Panc1 (cell line): ENCODE measurements at regions not wholly inside any gene's neighbourhood (a gene's known extent, or its start where the extent isn't known, plus 50 kb on each side); places are given as distances from the start of the nearest gene placed in this dataset.

Experiments
- ATAC-seq: fragments of 200-7000 bp; cut with Tn5 transposase; 2 replicates; pipeline ENCODE4 v1.9.1; 2020; ENCODE audit warnings: mild to moderate bottlenecking, moderate library complexity
- BruUV-seq: library from RNA; stranded (reverse); fragments of 400-500 nt; replicated peaks from 2 replicates; lab custom pipeline; 2021; lab: Mats Ljungman, UMichigan
- CTCF ChIA-PET: fragments of 300-600 bp; sonication (Branson Sonifier 250); formaldehyde crosslinking; loops from one replicate; lab custom pipeline; 2022; ENCODE audit warnings: antibody characterized with exemption; lab: Charles Lee
- POLR2A ChIA-PET: fragments of 300-600 bp; sonication (Branson Sonifier 250); formaldehyde crosslinking; loops from one replicate; lab custom pipeline; 2022; ENCODE audit warnings: antibody characterized with exemption; lab: Charles Lee
- DNase-seq: peaks from one replicate; pipeline ENCODE4 v3.0.0-alpha.2; 2010; ENCODE audit warnings: low read depth, low spot score
- H3K27ac ChIP-seq: 2 replicates; pipeline ENCODE4 v1.5.1; 2011; ENCODE audit warnings: mild to moderate bottlenecking, low read length, inconsistent platforms
- H3K27me3 ChIP-seq: fragments of 200-500 bp; sonication (Bioruptor generic); 2 replicates; pipeline ENCODE4 v1.6.0; 2014; ENCODE audit warnings: low read length, inconsistent platforms; ENCODE audit not compliant: control insufficient read depth, insufficient read depth
- H3K36me3 ChIP-seq: fragments of 200-500 bp; sonication (Bioruptor generic); 2 replicates; pipeline ENCODE4 v1.5.1; 2014; ENCODE audit warnings: inconsistent platforms, mild to moderate bottlenecking, low read length, moderate library complexity; ENCODE audit not compliant: control insufficient read depth, insufficient read depth
- H3K4me1 ChIP-seq: 2 replicates; pipeline ENCODE4 v1.5.1; 2011; ENCODE audit warnings: inconsistent platforms, mild to moderate bottlenecking, low read length, moderate library complexity; ENCODE audit not compliant: control insufficient read depth, insufficient read depth
- H3K4me3 ChIP-seq, 2 experiments: 2 replicates each; pipeline ENCODE4 v1.5.1; 2011 to 2012; ENCODE audit warnings: low read depth in 2 of 2, low read length in 2 of 2, mild to moderate bottlenecking in 2 of 2, inconsistent platforms in 1 of 2, moderate library complexity in 1 of 2
- H3K9me3 ChIP-seq: fragments of 200-500 bp; sonication (Bioruptor generic); 2 replicates; pipeline ENCODE4 v1.5.1; 2014; ENCODE audit warnings: low read depth, mild to moderate bottlenecking, inconsistent platforms, low read length, moderate library complexity; ENCODE audit not compliant: control insufficient read depth, insufficient read depth
- POLR2AphosphoS5 ChIP-seq: IDR thresholded peaks from 2 replicates; pipeline ENCODE4 v1.6.1; 2012; ENCODE audit warnings: mild to moderate bottlenecking, low read depth, low read length, moderate library complexity
- SIN3A ChIP-seq: IDR thresholded peaks from 2 replicates; pipeline ENCODE4 v1.6.1; 2012; ENCODE audit warnings: low read depth, mild to moderate bottlenecking, low read length, moderate library complexity, borderline replicate concordance; ENCODE audit not compliant: insufficient read depth
- TCF7L2 ChIP-seq: IDR thresholded peaks from 2 replicates; pipeline ENCODE4 v1.6.1; 2011; ENCODE audit warnings: mild to moderate bottlenecking, low read depth, low read length, inconsistent platforms
- in situ Hi-C: cut with HindIII; loops from 2 replicates; pipeline ENCODE4 v1.10.0; 2016; ENCODE audit warnings: low sequenced_read_pairs, low pct_unique_long_range_greater_than_20kb
- intact Hi-C: fragments of 100-400 bp; cut with micrococcal nuclease; formaldehyde crosslinking; loops from one replicate; pipeline ENCODE4 v1.10.0; 2022; ENCODE audit not compliant: unreplicated experiment
- TF ChIP-seq, protein P1 (sequence below): fragments of 450-650 bp; IDR thresholded peaks from 2 replicates; pipeline ENCODE4 v1.5.1; 2017; ENCODE audit warnings: mild to moderate bottlenecking
- TF ChIP-seq, protein P2 (sequence below), 2 experiments: IDR thresholded peaks; 2 replicates each; pipeline ENCODE4 v1.6.1; 2011 to 2012; ENCODE audit warnings: low read depth in 2 of 2, control low read depth in 1 of 2, low read length in 1 of 2, mild to moderate bottlenecking in 1 of 2, moderate library complexity in 1 of 2; ENCODE audit not compliant: insufficient read depth in 1 of 2

DNA sequence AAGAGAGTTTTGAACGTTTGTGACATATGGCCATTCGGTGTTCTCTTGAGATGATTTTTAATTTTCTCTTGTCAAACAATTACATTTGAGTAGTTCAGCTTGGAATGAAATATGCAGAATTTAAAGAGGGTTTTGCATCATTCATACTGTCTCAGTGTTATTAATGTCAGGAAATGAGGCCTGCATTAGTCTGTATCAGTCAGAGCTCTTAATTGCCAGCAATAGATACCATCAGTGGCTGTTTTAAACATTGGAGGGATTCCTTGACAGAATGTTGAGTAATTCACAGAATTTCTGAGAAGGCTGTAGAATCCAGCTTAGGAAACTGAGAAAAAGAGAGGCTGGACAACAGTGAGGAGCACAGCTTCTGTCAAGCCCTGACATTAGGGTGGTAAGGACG is 722.0 kb downstream of the NR2F2 start:
- Histone ChIP-seq H3K9me3 (no peaks in the 10 kb centered on the region), H3K27me3 (no peaks in the 10 kb centered on the region), H3K36me3 (no peaks in the 10 kb centered on the region), H3K4me3 (no peak overlapping the region), H3K4me1 (no peaks in the 10 kb centered on the region), H3K27ac (no peak overlapping the region)
- DNase-seq (no peak), ATAC-seq (no peak)
- intact Hi-C loops (no loop called here), in situ Hi-C loops (no loop called here)
- BruUV-seq: no TSS peak
- TF ChIP-seq POLR2AphosphoS5: no peak
- TF ChIP-seq TCF7L2: no peak
- no peak for TF ChIP-seq SIN3A
- TF ChIP-seq, protein P1, sequence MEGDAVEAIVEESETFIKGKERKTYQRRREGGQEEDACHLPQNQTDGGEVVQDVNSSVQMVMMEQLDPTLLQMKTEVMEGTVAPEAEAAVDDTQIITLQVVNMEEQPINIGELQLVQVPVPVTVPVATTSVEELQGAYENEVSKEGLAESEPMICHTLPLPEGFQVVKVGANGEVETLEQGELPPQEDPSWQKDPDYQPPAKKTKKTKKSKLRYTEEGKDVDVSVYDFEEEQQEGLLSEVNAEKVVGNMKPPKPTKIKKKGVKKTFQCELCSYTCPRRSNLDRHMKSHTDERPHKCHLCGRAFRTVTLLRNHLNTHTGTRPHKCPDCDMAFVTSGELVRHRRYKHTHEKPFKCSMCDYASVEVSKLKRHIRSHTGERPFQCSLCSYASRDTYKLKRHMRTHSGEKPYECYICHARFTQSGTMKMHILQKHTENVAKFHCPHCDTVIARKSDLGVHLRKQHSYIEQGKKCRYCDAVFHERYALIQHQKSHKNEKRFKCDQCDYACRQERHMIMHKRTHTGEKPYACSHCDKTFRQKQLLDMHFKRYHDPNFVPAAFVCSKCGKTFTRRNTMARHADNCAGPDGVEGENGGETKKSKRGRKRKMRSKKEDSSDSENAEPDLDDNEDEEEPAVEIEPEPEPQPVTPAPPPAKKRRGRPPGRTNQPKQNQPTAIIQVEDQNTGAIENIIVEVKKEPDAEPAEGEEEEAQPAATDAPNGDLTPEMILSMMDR: no peak
- TF ChIP-seq, protein P2, sequence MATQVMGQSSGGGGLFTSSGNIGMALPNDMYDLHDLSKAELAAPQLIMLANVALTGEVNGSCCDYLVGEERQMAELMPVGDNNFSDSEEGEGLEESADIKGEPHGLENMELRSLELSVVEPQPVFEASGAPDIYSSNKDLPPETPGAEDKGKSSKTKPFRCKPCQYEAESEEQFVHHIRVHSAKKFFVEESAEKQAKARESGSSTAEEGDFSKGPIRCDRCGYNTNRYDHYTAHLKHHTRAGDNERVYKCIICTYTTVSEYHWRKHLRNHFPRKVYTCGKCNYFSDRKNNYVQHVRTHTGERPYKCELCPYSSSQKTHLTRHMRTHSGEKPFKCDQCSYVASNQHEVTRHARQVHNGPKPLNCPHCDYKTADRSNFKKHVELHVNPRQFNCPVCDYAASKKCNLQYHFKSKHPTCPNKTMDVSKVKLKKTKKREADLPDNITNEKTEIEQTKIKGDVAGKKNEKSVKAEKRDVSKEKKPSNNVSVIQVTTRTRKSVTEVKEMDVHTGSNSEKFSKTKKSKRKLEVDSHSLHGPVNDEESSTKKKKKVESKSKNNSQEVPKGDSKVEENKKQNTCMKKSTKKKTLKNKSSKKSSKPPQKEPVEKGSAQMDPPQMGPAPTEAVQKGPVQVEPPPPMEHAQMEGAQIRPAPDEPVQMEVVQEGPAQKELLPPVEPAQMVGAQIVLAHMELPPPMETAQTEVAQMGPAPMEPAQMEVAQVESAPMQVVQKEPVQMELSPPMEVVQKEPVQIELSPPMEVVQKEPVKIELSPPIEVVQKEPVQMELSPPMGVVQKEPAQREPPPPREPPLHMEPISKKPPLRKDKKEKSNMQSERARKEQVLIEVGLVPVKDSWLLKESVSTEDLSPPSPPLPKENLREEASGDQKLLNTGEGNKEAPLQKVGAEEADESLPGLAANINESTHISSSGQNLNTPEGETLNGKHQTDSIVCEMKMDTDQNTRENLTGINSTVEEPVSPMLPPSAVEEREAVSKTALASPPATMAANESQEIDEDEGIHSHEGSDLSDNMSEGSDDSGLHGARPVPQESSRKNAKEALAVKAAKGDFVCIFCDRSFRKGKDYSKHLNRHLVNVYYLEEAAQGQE (IDR thresholded peaks at IDR 0.05; ENCODE audit: insufficient read depth in 1 of 2, low read depth in 2 of 2, low read length in 1 of 2): no peak
- POLR2A ChIA-PET: no interaction called here
- CTCF ChIA-PET: no interaction called here

DNA sequence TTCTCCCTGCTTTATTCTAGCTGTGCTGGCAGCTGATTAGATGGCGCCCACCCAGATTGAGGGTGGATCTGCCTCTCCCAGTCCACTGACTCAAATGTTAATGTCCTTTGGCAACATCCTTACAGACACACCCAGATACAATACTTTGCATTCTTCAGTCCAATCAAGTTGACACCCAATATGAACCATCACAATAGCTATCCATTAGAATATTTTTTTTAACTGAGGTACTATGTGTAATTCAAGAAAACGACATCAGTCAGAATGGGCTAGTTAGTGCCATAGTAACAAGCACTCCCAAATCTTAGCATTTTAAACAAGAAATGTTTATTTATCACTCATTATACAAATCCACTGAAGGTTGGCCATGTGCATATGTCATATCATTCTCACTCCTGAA is 723.1 kb downstream of the NR2F2 start:
- in situ Hi-C loops (no loop called here), intact Hi-C loops (no loop called here)
- POLR2A ChIA-PET: no interaction called here
- Histone ChIP-seq H3K9me3 (no peaks in the 10 kb centered on the region), H3K36me3 (no peaks in the 10 kb centered on the region), H3K4me3 (no peak overlapping the region), H3K27me3 (no peaks in the 10 kb centered on the region), H3K4me1 (no peaks in the 10 kb centered on the region), H3K27ac (no peak overlapping the region)
- CTCF ChIA-PET: no interaction called here
- no peak for DNase-seq
- no TSS peak for BruUV-seq
- no peak for ATAC-seq
- TF ChIP-seq TCF7L2: no peak
- TF ChIP-seq POLR2AphosphoS5: no peak
- TF ChIP-seq, protein P1: no peak
- TF ChIP-seq SIN3A: no peak
- TF ChIP-seq, protein P2 (IDR thresholded peaks at IDR 0.05; ENCODE audit: insufficient read depth in 1 of 2, low read depth in 2 of 2, low read length in 1 of 2): no peak
